ENCODE measurements at regions not wholly inside any gene's neighbourhood (a gene's known extent, or its start where the extent isn't known, plus 50 kb on each side); places are given as distances from the start of the nearest gene placed in this dataset.
"Not testable (repeated sequence)": the region's sequence is repeated elsewhere in the genome, so short reads cannot be mapped to it uniquely, and the experiment has no call there.

DNA sequence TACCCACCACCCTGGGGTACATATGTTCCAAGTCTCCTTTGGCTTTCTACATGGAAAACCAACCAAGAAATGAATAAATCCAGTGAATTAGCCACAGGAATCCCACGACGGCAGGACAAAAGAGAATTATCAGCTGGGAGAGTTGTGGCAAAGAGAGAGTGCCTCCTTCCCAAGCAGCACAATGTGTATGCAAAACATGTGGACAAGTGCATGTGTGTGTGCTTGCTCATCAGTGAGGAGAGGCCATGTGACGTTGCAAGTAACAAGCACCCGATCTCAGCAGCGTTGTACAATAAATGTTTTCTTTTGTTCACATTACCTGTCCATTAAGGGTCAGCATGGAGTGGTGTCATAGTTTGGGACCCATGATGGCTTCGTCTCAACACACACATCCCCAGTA lies 50.0 kb upstream of the EMX2 start:
- DNase-seq, result no peak

DNA sequence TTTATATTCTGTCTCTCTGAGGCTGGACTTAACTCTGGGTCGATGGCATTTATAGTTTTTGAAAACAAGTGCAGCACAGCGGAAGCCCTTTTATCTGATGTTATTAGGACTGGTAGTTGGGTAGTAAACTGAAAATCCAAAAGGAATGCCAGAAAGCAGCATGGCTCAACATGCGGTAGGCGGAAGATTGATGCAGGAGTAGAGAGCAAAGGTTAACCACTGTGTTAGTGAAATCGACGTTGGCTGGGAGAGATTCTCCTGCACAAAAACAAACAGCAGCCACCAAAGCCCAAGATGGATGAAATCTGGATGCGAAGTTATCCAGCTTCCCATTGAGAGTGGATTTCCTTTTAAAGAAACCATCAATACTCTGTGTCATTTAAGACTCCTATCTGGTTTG lies 54.5 kb upstream of the EMX2 start:
- DNase-seq, result no peak

DNA sequence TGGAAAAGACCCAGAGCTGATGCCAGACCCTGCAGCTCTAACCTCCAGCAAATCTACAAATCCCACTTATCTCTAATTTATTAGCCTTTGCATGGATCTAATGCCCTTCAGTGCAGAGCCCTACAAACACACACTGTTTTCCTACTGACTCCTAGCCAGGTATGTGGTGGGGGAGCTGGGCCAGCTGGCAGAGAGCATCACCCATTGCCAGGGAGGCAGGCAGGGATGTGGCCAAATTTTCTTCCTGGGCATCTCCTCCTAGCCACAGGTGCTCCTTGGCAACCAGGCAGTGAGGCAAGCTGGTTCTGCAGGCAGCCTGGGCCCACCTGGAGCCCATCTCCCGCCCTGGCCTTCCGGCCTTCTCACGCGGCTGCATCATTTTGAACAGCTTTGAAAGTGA lies 55.9 kb upstream of the EMX2 start:
- DNase-seq, result no peak

DNA sequence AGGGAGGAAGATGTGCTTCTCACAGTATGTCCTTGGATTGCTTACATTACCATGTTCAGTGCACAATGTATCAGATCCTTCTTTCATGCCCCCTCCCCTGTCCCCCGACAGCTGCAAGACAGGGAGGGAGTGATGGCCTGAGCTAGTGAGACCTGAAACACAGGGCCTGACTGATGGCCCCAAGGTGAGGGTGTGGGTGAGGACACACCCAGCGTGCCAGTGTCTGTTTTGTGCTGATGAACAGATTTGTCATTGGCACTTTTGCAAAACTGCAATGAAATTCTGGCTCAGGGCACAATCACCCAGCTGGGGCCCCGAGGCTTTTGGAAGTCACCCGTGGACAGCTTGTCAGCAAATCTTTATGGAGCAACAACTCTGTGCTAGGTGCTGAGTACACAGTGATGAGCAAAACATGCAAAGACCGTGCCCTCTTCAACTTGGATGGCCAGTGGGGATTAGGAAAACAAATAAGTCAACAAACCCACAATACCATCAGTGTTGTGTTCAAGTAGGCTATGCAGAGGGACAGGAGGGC lies 59.4 kb upstream of the EMX2 start:
- no peak for DNase-seq

DNA sequence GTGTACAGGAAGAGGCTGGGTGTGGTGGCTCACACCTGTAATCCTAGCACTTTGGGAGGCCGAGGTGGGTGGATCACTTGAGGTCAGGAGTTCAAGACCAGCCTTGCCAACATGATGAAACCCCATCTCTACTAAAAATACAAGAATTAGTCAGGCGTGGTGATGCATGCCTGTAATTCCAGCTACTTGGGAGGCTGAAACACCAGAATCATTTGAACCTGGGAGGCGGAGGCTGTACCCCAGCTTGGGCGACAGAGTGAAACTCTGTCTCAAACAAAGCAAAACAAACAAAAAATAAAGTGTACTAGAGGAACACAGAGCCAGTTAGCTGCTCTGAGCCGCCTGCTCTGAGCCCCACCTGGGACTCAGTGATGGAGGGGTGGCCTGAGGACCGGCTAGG lies 61.5 kb upstream of the EMX2 start:
- not testable (repeated sequence) for DNase-seq

DNA sequence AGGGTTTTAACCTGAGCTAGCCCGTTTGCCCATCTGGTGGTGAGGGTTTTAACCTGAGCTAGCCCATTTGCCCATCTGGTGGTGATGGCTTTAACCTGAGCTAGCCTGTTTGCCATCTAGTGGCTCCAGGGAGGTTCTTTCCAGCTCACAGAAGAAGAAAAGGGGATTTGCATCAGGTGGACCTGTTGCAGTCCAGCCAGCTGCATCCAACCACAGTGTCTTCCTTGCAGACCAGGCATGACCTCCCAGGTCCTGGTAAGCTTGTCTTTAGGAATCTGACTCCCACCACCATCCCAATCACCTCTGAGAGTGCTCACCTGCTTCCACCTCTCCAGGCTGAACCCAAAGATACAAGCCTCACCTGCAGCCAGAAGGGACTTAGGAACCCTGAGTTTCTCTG lies 62.4 kb upstream of the EMX2 start:
- DNase-seq, result no peak

DNA sequence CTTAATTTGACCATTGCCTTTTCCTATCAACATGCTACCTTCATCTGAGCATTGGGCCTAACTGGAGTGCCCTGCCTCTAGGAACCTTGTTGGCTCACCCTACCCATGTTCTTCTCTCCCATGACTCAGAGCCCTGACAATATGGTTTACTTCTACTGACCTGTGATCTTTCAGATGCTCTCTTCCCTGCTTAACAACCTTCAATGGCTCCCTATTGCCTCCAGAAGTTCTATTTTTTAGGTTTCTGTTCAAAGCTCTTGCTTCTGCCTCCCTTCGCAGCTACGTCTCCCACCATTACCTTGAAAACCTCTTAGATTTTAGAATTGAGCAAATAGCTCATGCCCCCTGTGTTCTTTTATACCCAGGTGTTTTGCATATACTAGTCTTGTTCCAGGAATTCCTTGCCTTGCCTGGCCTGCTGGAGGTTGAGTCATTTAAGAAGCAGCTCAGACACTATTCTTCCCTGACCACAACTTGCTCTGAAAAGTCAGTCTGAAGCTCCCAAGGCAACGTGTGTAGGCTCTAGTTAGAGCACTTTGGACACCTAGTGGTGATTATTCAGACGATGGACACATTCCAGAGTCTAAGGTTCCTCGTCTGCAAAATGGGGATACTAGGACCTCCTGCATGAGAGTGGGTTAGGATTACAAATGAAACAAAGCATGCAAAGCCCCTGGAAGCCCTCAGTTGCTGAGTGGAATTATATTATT lies 64.4 kb upstream of the EMX2 start:
- peak; percentile 71 for DNase-seq

DNA sequence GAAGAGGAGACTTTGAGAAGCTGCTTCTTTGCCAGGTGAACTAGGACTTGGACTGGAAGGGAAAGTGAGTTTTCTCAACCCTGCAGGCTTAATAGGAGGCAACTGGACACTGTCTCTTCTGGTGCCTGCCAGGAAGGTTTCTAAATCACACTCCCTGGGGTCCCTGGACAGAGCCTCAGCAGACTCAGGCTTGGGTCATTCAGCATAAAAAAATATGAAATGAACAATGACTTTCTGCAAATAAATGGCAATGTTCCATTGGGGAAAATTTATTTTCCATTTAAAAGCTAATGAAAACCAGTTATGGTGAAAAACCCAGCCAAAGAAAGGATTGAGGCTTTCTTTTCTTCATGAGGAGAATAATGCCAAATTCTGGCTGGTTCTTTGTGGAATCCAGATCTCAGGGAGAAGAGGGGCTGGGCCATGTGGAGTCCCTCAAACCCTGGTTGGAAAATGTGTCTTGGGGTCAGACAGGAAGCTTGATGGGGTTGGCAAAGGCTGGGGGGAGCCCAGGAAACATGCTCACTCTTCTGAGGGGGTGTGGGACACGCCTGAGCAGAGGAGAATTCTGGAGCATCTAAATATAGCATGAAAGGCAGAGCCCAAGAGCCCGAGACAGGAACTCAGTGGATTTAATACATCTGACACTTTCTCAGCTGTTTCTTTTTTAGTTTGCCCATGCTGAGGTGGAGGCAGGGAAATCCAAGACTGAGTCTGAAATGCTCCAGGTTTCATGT lies 65.2 kb upstream of the EMX2 start:
- no peak for DNase-seq

DNA sequence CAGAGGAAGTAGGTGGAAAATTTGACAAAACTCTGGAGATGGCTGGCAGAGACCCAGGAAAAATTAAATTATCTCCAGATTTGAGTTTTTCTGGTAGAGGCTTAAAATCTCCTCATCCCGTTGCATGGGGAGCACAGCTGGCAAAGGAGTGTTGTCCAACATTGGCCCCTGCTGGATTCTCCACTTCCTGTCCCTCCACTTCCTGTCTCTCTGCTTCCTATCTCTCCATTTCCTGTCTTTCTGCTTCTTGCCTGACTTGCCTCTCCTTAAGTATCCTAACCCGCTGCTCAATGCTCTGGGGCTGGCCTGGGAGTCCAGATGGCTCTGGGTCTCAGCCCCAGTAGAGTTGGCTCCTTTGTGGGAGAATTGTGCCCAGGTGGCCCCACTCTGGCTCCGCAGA lies 65.8 kb upstream of the EMX2 start:
- no peak for DNase-seq

DNA sequence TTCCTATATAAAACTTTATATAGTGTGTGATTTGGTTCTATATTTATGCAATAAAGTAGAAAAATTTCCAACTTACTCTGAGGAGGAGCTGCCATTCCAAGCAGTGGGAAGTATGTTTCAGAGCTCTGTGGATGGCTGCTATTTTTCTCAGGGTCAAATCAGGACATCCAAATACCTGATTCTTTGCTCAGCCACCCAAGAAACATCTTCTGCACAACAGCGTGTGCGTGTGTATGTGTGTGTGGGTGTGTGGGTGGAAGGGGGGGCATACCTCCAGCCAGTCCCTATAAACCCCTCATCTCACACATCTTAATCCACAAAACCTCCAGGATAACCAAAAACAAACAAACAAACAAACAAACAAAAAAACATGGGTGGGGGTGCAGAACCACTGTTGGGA lies 66.3 kb upstream of the EMX2 start:
- DNase-seq, result no peak

DNA sequence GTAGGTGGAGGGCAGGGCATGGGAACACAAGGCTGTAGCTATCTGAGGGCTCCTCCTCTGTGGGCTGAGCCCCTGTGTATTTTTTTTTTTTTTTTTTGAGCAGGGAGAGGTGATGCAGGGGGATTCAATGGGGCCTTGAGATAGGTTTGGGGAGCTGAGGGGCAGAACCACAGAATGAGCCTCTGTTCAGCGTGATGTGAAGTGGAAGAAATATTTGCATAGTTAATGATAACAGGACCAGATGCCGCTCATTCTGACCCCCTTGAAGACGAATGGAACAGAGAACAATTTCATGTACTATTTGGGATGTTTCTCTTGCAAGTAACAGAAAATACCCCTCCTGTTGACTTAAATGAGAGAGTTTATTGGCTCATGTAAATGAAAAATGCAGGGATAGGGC lies 69.7 kb upstream of the EMX2 start:
- DNase-seq, result no peak

DNA sequence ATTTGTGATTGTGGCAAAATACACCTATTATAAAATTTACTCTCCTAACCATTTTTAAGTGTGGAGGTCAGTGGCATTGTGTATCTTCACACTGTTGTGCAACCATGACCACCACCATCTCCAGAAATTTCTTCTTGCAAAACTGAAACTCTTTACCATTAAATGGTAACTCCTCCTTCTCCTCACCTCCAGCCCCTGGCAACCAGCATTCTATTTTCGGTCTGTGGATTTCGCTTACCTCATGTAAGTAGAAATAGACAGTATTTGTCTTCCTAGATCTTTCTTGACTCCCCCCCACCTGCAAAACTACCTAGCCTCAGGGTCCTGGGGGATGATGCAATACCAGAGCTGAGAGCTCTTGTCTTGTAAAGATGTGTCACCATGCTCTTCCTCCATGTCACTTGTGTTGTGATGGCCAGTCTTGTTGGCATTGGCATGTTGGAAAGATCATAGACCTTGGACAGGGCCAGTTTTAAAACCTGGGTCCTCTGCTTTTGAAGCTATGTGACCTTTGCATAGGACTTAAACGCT lies 71.1 kb upstream of the EMX2 start:
- DNase-seq, result no peak

DNA sequence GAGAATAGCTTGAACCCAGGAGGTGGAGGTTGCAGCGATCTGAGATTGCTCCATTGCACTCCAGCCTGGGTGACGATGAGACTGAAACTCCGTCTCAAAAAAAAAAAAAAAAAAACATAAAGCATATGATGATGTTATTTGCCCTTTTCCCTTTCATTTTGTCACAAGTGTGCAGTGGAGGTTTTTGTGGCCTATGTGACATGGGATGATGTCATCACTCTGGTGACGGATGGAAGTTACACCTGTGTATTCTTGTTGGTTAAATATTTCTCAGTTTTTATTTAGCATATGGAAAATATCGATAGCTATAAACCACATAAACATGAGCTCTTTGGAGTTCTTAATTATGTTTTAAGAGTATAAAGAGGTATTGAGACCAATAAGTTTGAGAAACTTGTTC lies 71.8 kb upstream of the EMX2 start:
- DNase-seq, result no peak

DNA sequence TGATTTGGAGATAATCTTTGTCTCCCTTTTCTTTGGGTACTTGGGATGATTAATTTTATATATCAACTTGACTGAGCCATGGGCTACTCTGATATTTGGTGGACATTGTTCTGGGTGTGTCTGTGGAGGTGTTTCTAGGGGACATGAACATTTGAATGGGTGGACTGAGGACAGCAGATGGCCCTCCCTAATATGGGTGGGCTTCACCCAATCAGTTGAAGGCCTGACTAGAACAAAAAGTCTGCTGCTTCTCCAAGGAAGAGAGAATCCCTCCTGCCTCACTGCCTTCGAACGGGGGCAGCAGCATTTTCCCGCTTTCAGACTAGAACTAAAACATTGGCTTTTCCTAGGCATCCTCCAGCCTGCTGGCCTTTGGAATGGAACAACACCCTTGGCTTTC lies 73.9 kb upstream of the EMX2 start:
- DNase-seq, result no peak

DNA sequence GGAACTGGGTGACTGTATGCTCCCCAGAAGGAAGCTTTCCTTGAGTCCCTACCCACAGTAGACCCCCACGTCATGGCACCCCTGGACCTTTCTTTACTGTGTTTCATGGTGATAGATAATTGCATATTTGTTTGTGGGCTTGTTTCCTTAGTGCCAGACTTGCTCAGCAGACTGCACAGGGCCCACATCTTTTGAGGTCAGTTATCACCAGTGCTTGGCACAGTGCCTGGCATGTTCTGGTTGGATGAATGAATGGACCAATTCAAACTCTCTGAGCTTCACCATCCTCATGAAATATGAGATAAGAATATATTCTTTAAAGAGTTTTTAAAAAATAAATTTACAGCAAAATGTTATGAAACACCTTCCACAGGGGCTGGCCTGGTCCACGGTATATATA lies 78.4 kb upstream of the EMX2 start:
- DNase-seq, result peak; percentile 48

DNA sequence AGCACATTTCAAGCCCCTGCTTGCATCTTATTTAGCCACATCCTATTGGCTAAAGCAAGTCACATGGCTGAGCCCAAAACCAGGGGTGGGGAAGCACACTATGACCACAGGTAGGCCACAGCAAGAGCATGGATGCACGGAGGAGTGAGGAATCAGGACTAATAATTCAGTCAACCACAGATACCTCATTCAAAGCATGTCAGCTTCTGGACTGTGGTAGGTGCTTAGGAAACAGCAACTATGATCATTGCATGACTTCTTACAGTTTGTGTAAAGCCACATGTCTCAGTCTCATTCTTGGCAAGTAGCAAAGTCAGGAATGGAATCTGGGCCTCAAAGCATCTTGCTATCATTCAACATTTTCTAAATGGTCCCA lies 79.0 kb upstream of the EMX2 start:
- DNase-seq, result no peak

DNA sequence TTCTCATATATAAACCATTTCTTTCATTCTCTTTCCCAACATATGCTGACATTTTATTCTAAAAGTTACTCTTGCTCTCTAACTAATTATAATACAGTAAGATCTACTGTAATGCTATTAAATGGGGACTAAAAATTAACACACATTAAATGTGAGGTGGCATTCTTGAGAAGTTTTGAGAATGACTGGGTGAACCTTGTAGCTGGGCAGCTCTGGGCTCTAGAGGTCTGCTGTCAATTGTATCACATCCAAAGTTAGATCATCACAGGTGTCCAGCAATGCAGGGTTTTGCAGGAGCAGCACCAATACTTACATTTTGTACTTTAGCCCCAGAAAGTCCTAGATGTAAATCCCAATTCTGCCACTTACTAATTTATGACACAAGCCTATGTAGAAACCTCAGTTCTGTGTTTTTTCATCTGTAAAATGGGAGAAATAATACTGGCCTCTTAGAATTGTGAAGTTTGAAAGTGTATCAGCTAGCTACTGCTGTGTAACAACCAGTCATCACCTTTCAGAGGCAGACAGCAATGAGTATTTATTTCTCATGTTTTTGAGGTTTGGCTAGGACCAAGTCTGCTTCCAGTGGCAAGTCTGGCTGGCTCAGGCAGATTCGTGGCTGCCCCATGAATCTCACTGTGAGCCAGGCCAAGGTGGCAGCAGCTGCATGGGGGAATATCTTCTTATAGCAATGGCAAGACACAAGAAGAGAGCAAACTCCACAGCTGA lies 79.6 kb upstream of the EMX2 start:
- DNase-seq, result peak; percentile 12

DNA sequence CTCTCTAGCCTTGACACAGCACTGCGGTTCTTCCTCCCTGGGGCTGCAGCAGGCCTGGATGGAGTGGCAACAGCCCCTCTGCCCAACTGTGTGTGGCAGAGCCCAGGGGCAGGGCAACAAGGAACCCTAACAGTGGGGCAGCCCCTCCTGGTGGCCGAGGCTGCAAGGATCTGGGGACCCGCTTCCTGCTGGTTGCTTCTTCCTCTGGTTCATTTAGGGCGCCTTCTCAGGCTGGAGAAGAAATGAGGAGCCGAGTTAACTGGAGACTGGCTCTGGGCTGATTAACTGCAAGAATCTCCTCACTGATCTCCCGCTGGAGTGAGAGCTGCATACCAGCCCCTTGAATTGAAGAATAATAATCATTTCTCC lies 80.1 kb upstream of the EMX2 start:
- DNase-seq, result peak; percentile 9

DNA sequence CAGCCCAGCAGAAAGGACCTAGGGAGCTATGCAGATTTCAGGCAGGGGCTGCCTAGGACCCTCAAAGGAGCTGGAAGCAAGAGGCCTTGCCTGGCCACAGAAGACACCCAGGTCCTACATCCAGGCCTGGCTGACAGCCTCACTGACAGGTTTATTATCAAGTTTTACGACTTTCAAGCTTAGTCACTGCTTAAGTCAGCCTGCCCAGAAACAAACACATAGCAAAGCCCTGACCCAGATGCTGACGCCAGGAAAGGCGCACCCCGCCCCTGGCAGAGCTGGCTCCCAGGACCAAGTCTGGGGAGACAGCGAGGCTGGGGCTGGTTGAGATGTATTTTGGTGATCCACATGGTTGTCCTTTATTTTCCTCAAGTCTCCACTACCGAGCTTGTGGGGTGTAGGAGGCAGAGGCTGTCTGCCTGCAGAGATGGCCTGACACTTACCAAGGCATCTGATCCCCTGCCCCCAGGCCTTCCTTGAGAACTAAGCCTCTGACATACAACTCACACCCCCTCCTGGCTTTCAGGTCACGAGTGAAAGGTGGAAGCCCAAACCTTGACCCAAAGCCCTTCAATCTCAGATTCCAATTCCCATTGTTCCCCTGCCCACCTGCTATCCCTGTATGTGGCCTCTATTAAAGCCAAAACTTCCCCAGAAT lies 80.7 kb upstream of the EMX2 start:
- peak; percentile 85 for DNase-seq

DNA sequence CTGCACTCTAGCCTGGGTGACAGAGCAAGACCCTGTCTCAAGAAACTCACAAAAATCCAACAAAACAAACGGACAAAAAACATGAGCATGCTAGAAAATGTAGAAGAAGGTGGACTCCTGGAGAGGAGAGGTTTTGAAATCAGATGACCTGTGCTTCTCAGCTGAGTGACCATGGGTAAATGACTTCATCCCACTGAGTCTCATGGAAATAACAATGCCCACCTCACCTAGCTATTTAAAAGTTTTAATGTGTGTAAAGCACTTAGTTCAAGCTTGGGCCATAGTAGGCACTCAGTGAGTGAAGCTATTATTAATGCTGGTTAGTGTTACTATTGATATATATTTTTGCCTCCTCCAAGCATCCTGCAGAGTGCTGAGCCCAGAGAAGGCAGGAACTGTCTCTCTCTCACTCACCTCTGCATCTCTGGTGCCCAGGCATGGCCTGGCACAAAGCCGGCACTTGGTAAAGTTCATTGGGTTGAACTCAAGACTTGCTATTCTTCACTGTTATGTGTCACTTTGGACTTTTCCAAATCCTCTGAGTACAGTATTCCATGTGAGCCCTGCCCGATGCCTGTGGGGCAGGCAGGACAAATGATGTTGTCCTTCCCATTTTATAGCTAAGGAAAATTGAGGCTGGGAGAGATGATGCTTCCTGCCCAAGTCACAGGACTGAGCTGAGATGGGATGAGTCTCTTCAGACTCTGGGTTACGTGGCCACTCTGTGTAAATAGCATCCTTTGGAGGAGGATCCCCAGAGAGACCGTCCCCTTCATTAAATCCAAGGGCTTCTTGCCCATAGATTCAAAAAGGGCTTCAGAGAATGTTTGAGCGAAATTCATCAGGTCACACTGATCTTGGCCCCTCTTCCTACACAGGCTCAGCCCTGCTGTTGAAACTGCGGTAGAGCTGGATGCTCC lies 81.4 kb upstream of the EMX2 start:
- no peak for DNase-seq

DNA sequence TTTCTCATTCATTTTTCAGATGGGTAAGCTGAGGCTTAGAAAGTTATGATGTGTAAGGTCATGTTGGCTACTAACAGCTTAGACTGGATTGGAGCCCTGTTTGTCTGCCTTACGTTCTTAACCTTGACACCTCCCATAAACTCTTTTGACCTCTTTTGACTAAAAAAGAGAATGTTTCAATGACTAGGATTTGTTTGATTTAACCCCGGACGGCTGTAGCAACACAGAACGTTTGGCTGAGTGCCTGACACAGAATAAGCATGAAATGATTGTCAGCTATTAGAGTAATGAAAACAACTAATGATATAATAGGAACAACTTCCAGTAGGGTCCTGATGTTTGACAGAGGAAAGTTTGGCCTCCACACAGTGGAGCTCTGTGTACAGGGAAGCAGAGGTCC lies 83.3 kb upstream of the PDZD8 start:
- DNase-seq, result no peak

DNA sequence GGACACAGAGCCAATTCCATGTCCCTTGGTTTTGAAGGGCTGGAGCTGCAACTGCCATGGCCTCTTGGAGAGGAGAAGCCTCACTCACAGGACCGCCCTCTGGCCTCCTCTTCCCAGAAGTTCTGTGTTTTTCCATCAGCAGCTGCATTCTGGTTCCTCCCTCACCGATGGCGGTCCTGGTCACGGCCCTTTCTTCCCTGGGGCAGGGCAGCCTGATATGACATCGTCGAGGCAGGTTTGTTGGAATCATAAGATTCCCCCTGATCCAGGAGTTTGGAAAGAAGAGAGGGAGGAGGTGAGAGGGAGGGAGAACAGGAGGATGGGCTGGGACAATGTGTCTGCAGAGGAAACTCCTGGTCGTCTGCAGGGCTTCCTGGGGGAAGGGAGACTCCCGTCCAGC lies 82.7 kb upstream of the PDZD8 start:
- no peak for DNase-seq
